NB4 (cell line): ENCODE measurements at regions not wholly inside any gene's neighbourhood (a gene's known extent, or its start where the extent isn't known, plus 50 kb on each side); places are given as distances from the start of the nearest gene placed in this dataset.

Experiments used
- MYC ChIP-seq: IDR thresholded peaks from 2 replicates; pipeline ENCODE4 v1.6.1; 2011; ENCODE audit warnings: low read depth, low read length
- TF ChIP-seq, protein P1 (sequence below): IDR thresholded peaks from one replicate; pipeline ENCODE4 v1.5.1; 2012; ENCODE audit warnings: low read depth, low read length

DNA sequence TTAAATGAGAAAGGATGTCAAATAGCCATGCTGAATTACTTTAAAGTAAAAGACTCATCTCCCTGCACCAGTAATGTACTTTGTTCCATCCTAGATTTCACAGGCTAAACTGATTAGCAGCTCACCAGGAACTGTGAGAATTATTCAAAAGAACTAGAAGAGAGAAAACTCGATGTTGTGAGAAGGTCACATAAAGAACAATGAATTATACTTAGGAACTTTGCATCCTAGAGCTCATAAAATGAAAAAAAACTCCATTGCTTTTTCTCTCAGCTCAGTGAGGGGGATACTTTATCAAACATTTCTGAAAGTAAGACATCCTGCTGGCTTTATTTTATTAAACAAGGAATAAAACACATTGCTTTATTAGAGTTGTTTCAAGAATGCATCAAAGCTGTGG is 278.5 kb downstream of the MRPL39 start:
- TF ChIP-seq, protein P1, sequence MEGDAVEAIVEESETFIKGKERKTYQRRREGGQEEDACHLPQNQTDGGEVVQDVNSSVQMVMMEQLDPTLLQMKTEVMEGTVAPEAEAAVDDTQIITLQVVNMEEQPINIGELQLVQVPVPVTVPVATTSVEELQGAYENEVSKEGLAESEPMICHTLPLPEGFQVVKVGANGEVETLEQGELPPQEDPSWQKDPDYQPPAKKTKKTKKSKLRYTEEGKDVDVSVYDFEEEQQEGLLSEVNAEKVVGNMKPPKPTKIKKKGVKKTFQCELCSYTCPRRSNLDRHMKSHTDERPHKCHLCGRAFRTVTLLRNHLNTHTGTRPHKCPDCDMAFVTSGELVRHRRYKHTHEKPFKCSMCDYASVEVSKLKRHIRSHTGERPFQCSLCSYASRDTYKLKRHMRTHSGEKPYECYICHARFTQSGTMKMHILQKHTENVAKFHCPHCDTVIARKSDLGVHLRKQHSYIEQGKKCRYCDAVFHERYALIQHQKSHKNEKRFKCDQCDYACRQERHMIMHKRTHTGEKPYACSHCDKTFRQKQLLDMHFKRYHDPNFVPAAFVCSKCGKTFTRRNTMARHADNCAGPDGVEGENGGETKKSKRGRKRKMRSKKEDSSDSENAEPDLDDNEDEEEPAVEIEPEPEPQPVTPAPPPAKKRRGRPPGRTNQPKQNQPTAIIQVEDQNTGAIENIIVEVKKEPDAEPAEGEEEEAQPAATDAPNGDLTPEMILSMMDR: no peak
- no peak for TF ChIP-seq MYC
